ENCODE measurements at regions not wholly inside any gene's neighbourhood (a gene's known extent, or its start where the extent isn't known, plus 50 kb on each side); places are given as distances from the start of the nearest gene placed in this dataset.

- no peak for TF ChIP-seq CTCF (conservative IDR thresholded peaks at IDR 0.05; ENCODE audit: low read depth, low read length)
- no peak for TF ChIP-seq EZH2 (IDR thresholded peaks at IDR 0.05; ENCODE audit: borderline replicate concordance, low read depth, low read length, poor library complexity, severe bottlenecking)
Observed at GRCh38 chr2:71965530-71965929, 182.1 kb downstream of the CYP26B1 start.

Data from A673 (cell line).